HepG2 (cell line): ENCODE measurements at regions not wholly inside any gene's neighbourhood (a gene's known extent, or its start where the extent isn't known, plus 50 kb on each side); places are given as distances from the start of the nearest gene placed in this dataset.

Source experiments
- ASH2L ChIP-seq: fragments of 300-600, 200-600 bp; sonication (generic); IDR thresholded peaks from 2 replicates; pipeline ENCODE4 v1.7.0; 2017; ENCODE audit warnings: low read depth, mild to moderate bottlenecking, moderate library complexity, mixed read lengths, low read length; ENCODE audit not compliant: insufficient read length
- GATAD2A ChIP-seq: IDR thresholded peaks from 2 replicates; pipeline ENCODE4 v1.6.1; 2016
- HES4 ChIP-seq: sonication (generic); formaldehyde crosslinking; IDR thresholded peaks from 2 replicates; pipeline ENCODE4 v1.9.0; 2021; ENCODE audit warnings: mild to moderate bottlenecking, missing genetic modification reagents, borderline replicate concordance
- HINFP ChIP-seq: sonication (generic); formaldehyde crosslinking; IDR thresholded peaks from 2 replicates; pipeline ENCODE4 v1.4.0; 2020; ENCODE audit warnings: low read depth, mild to moderate bottlenecking, missing genetic modification reagents
- HOXA7 ChIP-seq: sonication (generic); formaldehyde crosslinking; IDR thresholded peaks from 2 replicates; pipeline ENCODE4 v1.8.1; 2022; ENCODE audit warnings: mild to moderate bottlenecking, missing genetic modification reagents, moderate library complexity
- MAFG ChIP-seq: sonication (generic); formaldehyde crosslinking; IDR thresholded peaks from 2 replicates; pipeline ENCODE4 v1.5.1; 2020; ENCODE audit warnings: mild to moderate bottlenecking, missing genetic modification reagents
- RCOR2 ChIP-seq: IDR thresholded peaks from 2 replicates; pipeline ENCODE4 v1.6.1; 2016; ENCODE audit warnings: missing biosample characterization, missing genetic modification reagents
- RFXAP ChIP-seq: sonication (generic); formaldehyde crosslinking; IDR thresholded peaks from 2 replicates; pipeline ENCODE4 v1.4.0; 2020; ENCODE audit warnings: missing genetic modification reagents, borderline replicate concordance
- SOX6 ChIP-seq, 2 experiments: fragments of 450-650 bp in 1 of 2; sonication (generic) in 1 of 2; formaldehyde crosslinking in 1 of 2; IDR thresholded peaks; 2 replicates each; pipeline versions ENCODE4 v1.4.0 to v1.6.1; 2017 to 2020; ENCODE audit warnings: antibody characterized with exemption in 1 of 2, mild to moderate bottlenecking in 1 of 2, missing genetic modification reagents in 1 of 2
- TCF12 ChIP-seq, 2 experiments: fragments of 450-650 bp in 1 of 2; sonication (generic) in 1 of 2; formaldehyde crosslinking in 1 of 2; IDR thresholded peaks; 2 replicates each; pipeline versions ENCODE4 v1.6.1 to v1.8.0; 2017 to 2022; ENCODE audit warnings: antibody characterized with exemption in 1 of 2, mild to moderate bottlenecking in 1 of 2, missing genetic modification reagents in 1 of 2, moderate library complexity in 1 of 2
- TFDP1 ChIP-seq: IDR thresholded peaks from 2 replicates; pipeline ENCODE4 v1.6.1; 2016; ENCODE audit warnings: missing compliant biosample characterization, missing genetic modification reagents, borderline replicate concordance
- XRCC5 ChIP-seq: fragments of 200-400 bp; formaldehyde crosslinking; optimal IDR thresholded peaks from 2 replicates; pipeline ENCODE3; 2017; ENCODE audit warnings: mild to moderate bottlenecking, low read length
- ZNF124 ChIP-seq: sonication (generic); formaldehyde crosslinking; IDR thresholded peaks from 2 replicates; pipeline ENCODE4 v1.4.0; 2020; ENCODE audit warnings: missing genetic modification reagents
- ZNF441 ChIP-seq: sonication (generic); formaldehyde crosslinking; IDR thresholded peaks from 2 replicates; pipeline ENCODE4 v1.7.0; 2021; ENCODE audit warnings: missing genetic modification reagents, borderline replicate concordance
- ZNF557 ChIP-seq: sonication (generic); formaldehyde crosslinking; IDR thresholded peaks from 2 replicates; pipeline ENCODE4 v1.4.0; 2020; ENCODE audit warnings: missing genetic modification reagents
- ZNF749 ChIP-seq: sonication (generic); formaldehyde crosslinking; IDR thresholded peaks from 2 replicates; pipeline ENCODE4 v1.8.0; 2022; ENCODE audit warnings: mild to moderate bottlenecking, missing genetic modification reagents, moderate library complexity, borderline replicate concordance
- ZNF878 ChIP-seq: sonication (generic); formaldehyde crosslinking; IDR thresholded peaks from 2 replicates; pipeline ENCODE4 v1.8.1; 2023; ENCODE audit warnings: mild to moderate bottlenecking, missing genetic modification reagents, moderate library complexity
- ZSCAN20 ChIP-seq: sonication (generic); formaldehyde crosslinking; IDR thresholded peaks from 2 replicates; pipeline ENCODE4 v1.4.0; 2020; ENCODE audit warnings: missing genetic modification reagents, mild to moderate bottlenecking, borderline replicate concordance
- TF ChIP-seq, protein P1 (sequence below): IDR thresholded peaks from 2 replicates; pipeline ENCODE4 v1.6.1; 2016; ENCODE audit warnings: mild to moderate bottlenecking, missing biosample characterization, missing genetic modification reagents
- TF ChIP-seq, protein P2 (sequence below): sonication (generic); formaldehyde crosslinking; IDR thresholded peaks from 2 replicates; pipeline ENCODE4; 2020; ENCODE audit warnings: missing genetic modification reagents, mild to moderate bottlenecking, borderline replicate concordance
- TF ChIP-seq, protein P3 (sequence below): sonication (generic); formaldehyde crosslinking; IDR thresholded peaks from 2 replicates; pipeline ENCODE4 v1.4.0; 2020; ENCODE audit warnings: mild to moderate bottlenecking, missing genetic modification reagents

GRCh38 chr18:62452280-62452831 is 70.5 kb upstream of the ZCCHC2 start (continued):
- peak; percentile 61; the same call in 1 of the 2 replicates for TF ChIP-seq ZNF878 (CRISPR knock-in tag)
- TF ChIP-seq ASH2L, result peak; percentile 96
- peak; percentile 73 for TF ChIP-seq XRCC5
- 0 out of 2 replicates have a peak, but pooled peaks have one; percentile 39 for TF ChIP-seq HINFP (CRISPR knock-in tag)
- TF ChIP-seq, protein P1, sequence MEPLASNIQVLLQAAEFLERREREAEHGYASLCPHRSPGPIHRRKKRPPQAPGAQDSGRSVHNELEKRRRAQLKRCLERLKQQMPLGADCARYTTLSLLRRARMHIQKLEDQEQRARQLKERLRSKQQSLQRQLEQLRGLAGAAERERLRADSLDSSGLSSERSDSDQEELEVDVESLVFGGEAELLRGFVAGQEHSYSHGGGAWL (CRISPR knock-in tag), result no peak
- TF ChIP-seq MAFG (CRISPR knock-in tag), result no peak
- TF ChIP-seq TCF12 (IDR thresholded peaks at IDR 0.05), result no peak
- peak; percentile 93; the same call in 1 of the 2 replicates for TF ChIP-seq TCF12 (CRISPR knock-in tag; IDR thresholded peaks at IDR 0.05)
- peak; percentile 94 for TF ChIP-seq TFDP1 (CRISPR knock-in tag)
- TF ChIP-seq, protein P2, sequence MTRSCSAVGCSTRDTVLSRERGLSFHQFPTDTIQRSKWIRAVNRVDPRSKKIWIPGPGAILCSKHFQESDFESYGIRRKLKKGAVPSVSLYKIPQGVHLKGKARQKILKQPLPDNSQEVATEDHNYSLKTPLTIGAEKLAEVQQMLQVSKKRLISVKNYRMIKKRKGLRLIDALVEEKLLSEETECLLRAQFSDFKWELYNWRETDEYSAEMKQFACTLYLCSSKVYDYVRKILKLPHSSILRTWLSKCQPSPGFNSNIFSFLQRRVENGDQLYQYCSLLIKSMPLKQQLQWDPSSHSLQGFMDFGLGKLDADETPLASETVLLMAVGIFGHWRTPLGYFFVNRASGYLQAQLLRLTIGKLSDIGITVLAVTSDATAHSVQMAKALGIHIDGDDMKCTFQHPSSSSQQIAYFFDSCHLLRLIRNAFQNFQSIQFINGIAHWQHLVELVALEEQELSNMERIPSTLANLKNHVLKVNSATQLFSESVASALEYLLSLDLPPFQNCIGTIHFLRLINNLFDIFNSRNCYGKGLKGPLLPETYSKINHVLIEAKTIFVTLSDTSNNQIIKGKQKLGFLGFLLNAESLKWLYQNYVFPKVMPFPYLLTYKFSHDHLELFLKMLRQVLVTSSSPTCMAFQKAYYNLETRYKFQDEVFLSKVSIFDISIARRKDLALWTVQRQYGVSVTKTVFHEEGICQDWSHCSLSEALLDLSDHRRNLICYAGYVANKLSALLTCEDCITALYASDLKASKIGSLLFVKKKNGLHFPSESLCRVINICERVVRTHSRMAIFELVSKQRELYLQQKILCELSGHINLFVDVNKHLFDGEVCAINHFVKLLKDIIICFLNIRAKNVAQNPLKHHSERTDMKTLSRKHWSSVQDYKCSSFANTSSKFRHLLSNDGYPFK (CRISPR knock-in tag), result no peak
- no peak for TF ChIP-seq ZNF441 (CRISPR knock-in tag)
- peak; percentile 75; the same call in 1 of the 2 replicates for TF ChIP-seq RFXAP (CRISPR knock-in tag)
- TF ChIP-seq ZNF124, result peak; percentile 82; the same call in 1 of the 2 replicates
- TF ChIP-seq, protein P3, sequence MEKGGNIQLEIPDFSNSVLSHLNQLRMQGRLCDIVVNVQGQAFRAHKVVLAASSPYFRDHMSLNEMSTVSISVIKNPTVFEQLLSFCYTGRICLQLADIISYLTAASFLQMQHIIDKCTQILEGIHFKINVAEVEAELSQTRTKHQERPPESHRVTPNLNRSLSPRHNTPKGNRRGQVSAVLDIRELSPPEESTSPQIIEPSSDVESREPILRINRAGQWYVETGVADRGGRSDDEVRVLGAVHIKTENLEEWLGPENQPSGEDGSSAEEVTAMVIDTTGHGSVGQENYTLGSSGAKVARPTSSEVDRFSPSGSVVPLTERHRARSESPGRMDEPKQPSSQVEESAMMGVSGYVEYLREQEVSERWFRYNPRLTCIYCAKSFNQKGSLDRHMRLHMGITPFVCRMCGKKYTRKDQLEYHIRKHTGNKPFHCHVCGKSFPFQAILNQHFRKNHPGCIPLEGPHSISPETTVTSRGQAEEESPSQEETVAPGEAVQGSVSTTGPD (CRISPR knock-in tag), result peak; percentile 97
- TF ChIP-seq GATAD2A (CRISPR knock-in tag), result peak; percentile 99
- TF ChIP-seq HES4 (CRISPR knock-in tag), result no peak
- TF ChIP-seq RCOR2 (CRISPR knock-in tag), result peak; percentile 94
- no peak for TF ChIP-seq ZNF557 (CRISPR knock-in tag)
- TF ChIP-seq HOXA7 (CRISPR knock-in tag), result no peak
- 0 out of 2 replicates have a peak, but pooled peaks have one; percentile 24 for TF ChIP-seq ZNF749 (CRISPR knock-in tag)
- no peak for TF ChIP-seq SOX6 (IDR thresholded peaks at IDR 0.05)
- TF ChIP-seq SOX6 (CRISPR knock-in tag; IDR thresholded peaks at IDR 0.05), result peak; percentile 96
- peak; percentile 86 for TF ChIP-seq ZSCAN20 (CRISPR knock-in tag)
